Mesenchymal stem cell (in vitro differentiated cells and primary cell): ENCODE measurements at regions not wholly inside any gene's neighbourhood (a gene's known extent, or its start where the extent isn't known, plus 50 kb on each side); places are given as distances from the start of the nearest gene placed in this dataset.

Source experiments
- DNase-seq: peaks from one replicate; pipeline ENCODE4 v3.0.0-alpha.2; 2013
- H2AFZ ChIP-seq: one replicate; pipeline ENCODE4 v1.6.1; 2013; ENCODE audit warnings: low read depth, mild to moderate bottlenecking, control low read depth, inconsistent platforms, low read length, moderate library complexity
- H2AK5ac ChIP-seq: 2 replicates; pipeline ENCODE4 v1.6.1; 2013; ENCODE audit warnings: low read length, moderate library complexity, mild to moderate bottlenecking, inconsistent platforms; ENCODE audit not compliant: severe bottlenecking
- H2BK120ac ChIP-seq: one replicate; pipeline ENCODE4 v1.6.1; 2013; ENCODE audit warnings: low read depth, mild to moderate bottlenecking, inconsistent platforms, low read length, moderate library complexity
- H2BK12ac ChIP-seq, 2 experiments: one replicate each; pipeline ENCODE4 v1.6.1; 2013; ENCODE audit warnings: inconsistent platforms in 2 of 2, low read length in 2 of 2, mild to moderate bottlenecking in 2 of 2, moderate library complexity in 2 of 2, control low read depth in 1 of 2
- H2BK15ac ChIP-seq: one replicate; pipeline ENCODE4 v1.6.1; 2013; ENCODE audit warnings: mild to moderate bottlenecking, low read depth, inconsistent platforms; ENCODE audit not compliant: poor library complexity, severe bottlenecking
- H2BK5ac ChIP-seq: 2 replicates; pipeline ENCODE4 v1.6.1; 2013; ENCODE audit warnings: low read depth, mild to moderate bottlenecking, low read length, control low read depth, inconsistent platforms; ENCODE audit not compliant: poor library complexity, severe bottlenecking
- H3K14ac ChIP-seq, 2 experiments: one replicate each; pipeline ENCODE4 v1.6.1; 2013; ENCODE audit warnings: inconsistent platforms in 2 of 2, low read length in 2 of 2, control low read depth in 1 of 2, mild to moderate bottlenecking in 1 of 2, moderate library complexity in 1 of 2
- H3K18ac ChIP-seq, 2 experiments: one replicate each; pipeline ENCODE4 v1.6.1; 2013; ENCODE audit warnings: inconsistent platforms in 2 of 2, low read length in 2 of 2, control low read depth in 1 of 2, low read depth in 1 of 2, mild to moderate bottlenecking in 1 of 2
- H3K23ac ChIP-seq, 2 experiments: one replicate each; pipeline ENCODE4 v1.6.1; 2013; ENCODE audit warnings: inconsistent platforms in 2 of 2, low read length in 2 of 2, mild to moderate bottlenecking in 2 of 2, moderate library complexity in 2 of 2, control low read depth in 1 of 2
- H3K27ac ChIP-seq: 2 replicates; pipeline ENCODE4 v1.5.1; 2013; ENCODE audit warnings: mild to moderate bottlenecking, moderate library complexity, low read length, control low read depth, inconsistent platforms; ENCODE audit not compliant: poor library complexity, severe bottlenecking
- H3K27me3 ChIP-seq, 2 experiments: 2 replicates each; pipeline versions ENCODE4 v1.6.1 to v1.7.0; 2013; ENCODE audit warnings: low read length in 2 of 2, mild to moderate bottlenecking in 2 of 2, moderate library complexity in 2 of 2, control low read depth in 1 of 2, inconsistent platforms in 1 of 2; ENCODE audit not compliant: control insufficient read depth in 1 of 2, insufficient read depth in 1 of 2
- H3K36me3 ChIP-seq, 2 experiments: 2 replicates each; pipeline versions ENCODE4 v1.6.1 to v1.7.0; 2013; ENCODE audit warnings: low read length in 2 of 2, control low read depth in 1 of 2, inconsistent platforms in 1 of 2, low read depth in 1 of 2, mild to moderate bottlenecking in 1 of 2; ENCODE audit not compliant: insufficient read depth in 2 of 2, control insufficient read depth in 1 of 2
- H3K4ac ChIP-seq, 2 experiments: one replicate each; pipeline ENCODE4 v1.6.1; 2013; ENCODE audit warnings: inconsistent platforms in 2 of 2, low read length in 2 of 2, mild to moderate bottlenecking in 2 of 2, moderate library complexity in 2 of 2, control low read depth in 1 of 2, low read depth in 1 of 2
- H3K4me1 ChIP-seq: 2 replicates; pipeline ENCODE4 v1.6.1; 2013; ENCODE audit warnings: low read depth, low read length, control low read depth; ENCODE audit not compliant: control insufficient read depth, insufficient read depth
- H3K4me2 ChIP-seq: 2 replicates; pipeline ENCODE4 v1.6.1; 2013; ENCODE audit warnings: low read length, mild to moderate bottlenecking, inconsistent platforms; ENCODE audit not compliant: poor library complexity, severe bottlenecking
- H3K4me3 ChIP-seq, 2 experiments: 2 replicates each; pipeline versions ENCODE4 v1.5.1 to v1.7.0; 2013; ENCODE audit warnings: low read length in 2 of 2, mild to moderate bottlenecking in 2 of 2, control low read depth in 1 of 2, low read depth in 1 of 2; ENCODE audit not compliant: insufficient read depth in 1 of 2
- H3K79me1 ChIP-seq: replicated peaks from 2 replicates; pipeline ENCODE4 v1.6.1; 2013; ENCODE audit warnings: mild to moderate bottlenecking, control low read depth, low read length, inconsistent platforms; ENCODE audit not compliant: poor library complexity, severe bottlenecking
- H3K9ac ChIP-seq: 2 replicates; pipeline ENCODE4 v1.7.0; 2013; ENCODE audit warnings: mild to moderate bottlenecking, low read length, moderate library complexity
- H3K9me3 ChIP-seq: 2 replicates; pipeline ENCODE4 v1.7.0; 2013; ENCODE audit warnings: mild to moderate bottlenecking, low read length; ENCODE audit not compliant: control insufficient read depth
- H4K8ac ChIP-seq: one replicate; pipeline ENCODE4 v1.6.1; 2013; ENCODE audit warnings: inconsistent platforms, mild to moderate bottlenecking, low read length, moderate library complexity
- H4K91ac ChIP-seq: one replicate; pipeline ENCODE4 v1.6.1; 2013; ENCODE audit warnings: mild to moderate bottlenecking, low read length, inconsistent platforms
- WGBS: methylation state at CpG from one replicate; pipeline ENCODE4 v1.1.7; 2013; ENCODE audit warnings: mixed read lengths; 5-methylcytosine and 5-hydroxymethylcytosine counted together

DNA sequence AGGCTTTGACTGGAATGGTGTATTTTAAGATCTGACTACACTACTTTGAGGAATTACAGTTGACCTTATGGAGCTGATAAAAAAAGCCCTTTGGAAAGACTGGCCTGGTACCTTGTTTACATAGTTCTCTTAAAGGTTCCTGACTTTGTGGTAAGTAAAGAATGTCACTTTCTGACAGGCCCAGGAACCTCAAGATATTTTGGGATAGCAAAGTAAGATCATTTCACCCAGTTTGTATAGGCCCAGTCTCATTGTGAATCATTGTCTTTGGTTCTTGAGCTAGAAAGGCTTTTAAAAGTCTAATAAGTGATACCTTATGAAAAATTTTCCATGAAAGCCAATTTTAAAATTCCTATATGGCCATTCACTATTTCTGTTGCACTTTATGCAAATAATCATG lies 316.3 kb upstream of the LRRTM4 start:
- Histone ChIP-seq H3K9ac (no peak overlapping the region), H3K27ac (no peak overlapping the region), H3K9me3 (peaks cover 23% of the 10 kb centered on the region), H3K36me3 (no peaks in the 10 kb centered on the region), H3K4ac (no peak overlapping the region), H3K4me3 (no peak overlapping the region), H3K27me3 (no peaks in the 10 kb centered on the region), H3K23ac (no peak overlapping the region), H2BK15ac (no peak overlapping the region), H4K91ac (no peak overlapping the region), H2BK120ac (no peak overlapping the region), H2AK5ac (no peak overlapping the region), H2BK12ac (no peak overlapping the region), H3K18ac (no peak overlapping the region), H3K79me1 (no peaks in the 10 kb centered on the region), H3K4me2 (no peak overlapping the region), H3K4me1 (no peaks in the 10 kb centered on the region), H3K14ac (no peak overlapping the region), H4K8ac (no peak overlapping the region), H2BK5ac (no peak overlapping the region), H2AFZ (no peak overlapping the region)
- no peak for DNase-seq

DNA sequence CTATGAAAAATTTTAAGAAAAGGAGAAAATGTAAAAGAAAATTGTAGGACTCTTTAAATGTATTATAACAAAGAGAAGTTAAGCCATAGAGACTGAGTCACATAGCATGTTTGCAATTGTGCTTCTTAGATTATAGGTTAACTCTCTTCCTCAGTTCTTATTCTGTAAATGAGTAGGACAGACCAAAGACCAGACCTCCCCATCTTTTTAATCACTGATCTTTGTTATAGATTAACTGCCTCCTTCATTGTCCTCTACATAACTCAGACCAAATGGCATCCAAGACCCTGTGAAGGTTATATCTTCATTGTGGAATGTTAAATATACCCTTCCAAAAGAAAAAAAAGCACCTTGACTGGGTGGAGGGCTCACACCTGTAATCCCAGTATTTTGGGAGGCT lies 316.9 kb upstream of the LRRTM4 start:
- Histone ChIP-seq H2AFZ (no peak overlapping the region), H4K91ac (no peak overlapping the region), H2BK5ac (no peak overlapping the region), H2BK15ac (no peak overlapping the region), H3K36me3 (no peaks in the 10 kb centered on the region), H3K4ac (no peak overlapping the region), H3K27me3 (no peaks in the 10 kb centered on the region), H2BK12ac (no peak overlapping the region), H3K9ac (no peak overlapping the region), H3K4me1 (no peaks in the 10 kb centered on the region), H3K79me1 (no peaks in the 10 kb centered on the region), H3K23ac (no peak overlapping the region), H4K8ac (no peak overlapping the region), H3K4me3 (no peak overlapping the region), H2AK5ac (no peak overlapping the region), H3K9me3 (peaks cover 22% of the 10 kb centered on the region), H2BK120ac (no peak overlapping the region), H3K18ac (no peak overlapping the region), H3K4me2 (no peak overlapping the region), H3K27ac (no peak overlapping the region), H3K14ac (no peak overlapping the region)
- DNase-seq, result no peak

DNA sequence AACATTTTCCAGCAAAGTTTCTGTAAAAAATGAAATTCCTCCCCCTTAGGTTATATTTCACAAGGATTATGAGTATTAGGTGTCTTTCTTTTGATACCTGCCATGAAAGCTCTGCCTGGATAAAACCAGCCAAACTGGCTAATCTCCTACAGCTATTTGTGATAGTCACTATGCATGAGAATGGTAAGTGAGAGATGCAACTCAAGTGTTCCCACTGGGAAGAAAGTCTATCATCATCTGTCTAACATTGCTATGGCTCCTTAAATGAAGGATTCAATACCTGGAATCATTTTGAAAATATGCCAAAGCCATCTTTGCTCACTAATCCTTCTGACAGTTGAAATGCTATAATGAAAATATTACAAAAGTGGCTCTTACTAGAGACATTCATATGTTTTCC lies 339.9 kb upstream of the LRRTM4 start:
- H2BK5ac ChIP-seq, result no peak overlapping the region
- H2BK120ac ChIP-seq, result no peak overlapping the region
- no peak overlapping the region for H3K4me2 ChIP-seq
- H3K9ac ChIP-seq, result no peak overlapping the region
- no peak overlapping the region for H2BK12ac ChIP-seq
- no peak overlapping the region for H3K23ac ChIP-seq
- no peak overlapping the region for H2AFZ ChIP-seq
- no peak overlapping the region for H3K14ac ChIP-seq
- no peak overlapping the region for H4K8ac ChIP-seq
- H3K36me3 ChIP-seq, result no peaks in the 10 kb centered on the region
- H3K4me3 ChIP-seq, result no peak overlapping the region
- no peak overlapping the region for H2BK15ac ChIP-seq
- H3K79me1 ChIP-seq, result no peaks in the 10 kb centered on the region
- no peak overlapping the region for H3K18ac ChIP-seq
- no peak overlapping the region for H3K4ac ChIP-seq
- no peak overlapping the region for H4K91ac ChIP-seq
- no peaks in the 10 kb centered on the region for H3K27me3 ChIP-seq
- H3K9me3 ChIP-seq, result no peaks in the 10 kb centered on the region
- H3K4me1 ChIP-seq, result no peaks in the 10 kb centered on the region
- no peak overlapping the region for H2AK5ac ChIP-seq
- H3K27ac ChIP-seq, result no peak overlapping the region
- DNase-seq, result no peak

- Histone ChIP-seq H2BK120ac (no peak overlapping the region), H3K36me3 (no peaks in the 10 kb centered on the region), H2BK15ac (no peak overlapping the region), H3K27me3 (no peaks in the 10 kb centered on the region), H3K23ac (no peak overlapping the region), H3K4me2 (no peak overlapping the region), H3K9me3 (no peaks in the 10 kb centered on the region), H3K4me3 (no peak overlapping the region), H3K4me1 (no peaks in the 10 kb centered on the region), H4K91ac (no peak overlapping the region), H2AFZ (no peak overlapping the region), H3K18ac (no peak overlapping the region), H2BK5ac (no peak overlapping the region), H3K4ac (no peak overlapping the region), H3K79me1 (no peaks in the 10 kb centered on the region), H3K14ac (no peak overlapping the region), H2BK12ac (no peak overlapping the region), H3K9ac (no peak overlapping the region), H3K27ac (no peak overlapping the region), H4K8ac (no peak overlapping the region), H2AK5ac (no peak overlapping the region)
- 100% methylated on average over 4 of the region's 4 CpGs for WGBS
- DNase-seq, result no peak
These were observed 342.2 kb upstream of the LRRTM4 start for GRCh38 chr2:77864426-77864825.
